VCaP (cell line): ENCODE measurements at regions not wholly inside any gene's neighbourhood (a gene's known extent, or its start where the extent isn't known, plus 50 kb on each side); places are given as distances from the start of the nearest gene placed in this dataset.

Experiments
- H3K27ac ChIP-seq: fragments of 450-650 bp; 2 replicates; pipeline ENCODE4 v1.5.1; 2017
- TF ChIP-seq, protein P1 (sequence below): fragments of 450-650 bp; conservative IDR thresholded peaks from 2 replicates; pipeline ENCODE4 v1.5.1; 2017; ENCODE audit warnings: mild to moderate bottlenecking, moderate library complexity

- peak overlapping the region; percentile 49 for H3K27ac ChIP-seq
Observed at GRCh38 chr2:150817422-150817821, 330.0 kb upstream of the RND3 start.

GRCh38 chr2:150812664-150813367 is 325.3 kb upstream of the RND3 start:
- H3K27ac ChIP-seq = no peak overlapping the region; the same call in 1 of the 2 replicates
- TF ChIP-seq, protein P1, sequence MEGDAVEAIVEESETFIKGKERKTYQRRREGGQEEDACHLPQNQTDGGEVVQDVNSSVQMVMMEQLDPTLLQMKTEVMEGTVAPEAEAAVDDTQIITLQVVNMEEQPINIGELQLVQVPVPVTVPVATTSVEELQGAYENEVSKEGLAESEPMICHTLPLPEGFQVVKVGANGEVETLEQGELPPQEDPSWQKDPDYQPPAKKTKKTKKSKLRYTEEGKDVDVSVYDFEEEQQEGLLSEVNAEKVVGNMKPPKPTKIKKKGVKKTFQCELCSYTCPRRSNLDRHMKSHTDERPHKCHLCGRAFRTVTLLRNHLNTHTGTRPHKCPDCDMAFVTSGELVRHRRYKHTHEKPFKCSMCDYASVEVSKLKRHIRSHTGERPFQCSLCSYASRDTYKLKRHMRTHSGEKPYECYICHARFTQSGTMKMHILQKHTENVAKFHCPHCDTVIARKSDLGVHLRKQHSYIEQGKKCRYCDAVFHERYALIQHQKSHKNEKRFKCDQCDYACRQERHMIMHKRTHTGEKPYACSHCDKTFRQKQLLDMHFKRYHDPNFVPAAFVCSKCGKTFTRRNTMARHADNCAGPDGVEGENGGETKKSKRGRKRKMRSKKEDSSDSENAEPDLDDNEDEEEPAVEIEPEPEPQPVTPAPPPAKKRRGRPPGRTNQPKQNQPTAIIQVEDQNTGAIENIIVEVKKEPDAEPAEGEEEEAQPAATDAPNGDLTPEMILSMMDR = no peak

More at GRCh38 chr2:150817422-150817821, 330.0 kb upstream of the RND3 start:
- TF ChIP-seq, protein P1 = no peak

DNA sequence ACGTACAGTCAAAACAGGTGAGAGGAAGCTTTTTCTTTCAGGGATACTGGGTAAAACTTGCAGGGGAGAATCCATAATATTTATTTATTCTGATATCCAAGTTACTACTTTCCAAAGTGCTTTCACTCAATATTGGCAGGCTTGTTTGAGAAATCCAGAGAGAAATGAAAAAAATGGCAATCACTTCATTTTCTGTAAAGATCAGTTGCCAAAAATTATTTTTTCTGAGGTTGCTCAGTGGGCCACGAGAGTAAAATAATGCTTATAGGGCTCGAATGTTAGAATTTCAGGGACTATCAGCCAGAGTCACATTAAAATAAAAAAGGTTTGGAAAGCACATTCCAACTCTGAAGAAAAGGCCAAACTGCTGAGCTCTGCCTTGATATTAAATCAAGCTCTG is 324.6 kb upstream of the RND3 start:
- no peak overlapping the region for H3K27ac ChIP-seq
- TF ChIP-seq, protein P1 = no peak

- no peak overlapping the region for H3K27ac ChIP-seq
- TF ChIP-seq, protein P1 = no peak
Observed at GRCh38 chr2:150811259-150811855, 323.9 kb upstream of the RND3 start.

DNA sequence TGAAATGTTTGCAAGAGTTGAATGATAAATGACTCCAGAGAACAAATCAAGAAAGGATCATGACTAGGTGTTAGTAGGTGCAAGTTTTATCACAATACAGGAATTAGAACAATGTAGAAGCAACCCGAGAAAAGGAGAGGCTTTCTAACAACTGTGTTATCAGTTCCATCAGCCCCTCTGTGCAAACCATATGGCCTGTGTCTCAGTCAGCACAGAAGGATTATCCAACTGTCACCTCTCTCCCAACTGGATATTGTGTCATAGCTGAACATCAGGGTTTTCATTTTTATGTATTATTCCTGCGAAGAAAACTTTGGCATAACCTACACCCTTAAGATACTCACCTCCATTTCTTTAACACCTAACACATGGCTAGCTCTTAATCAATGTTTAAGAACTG is 321.6 kb upstream of the RND3 start:
- no peak overlapping the region for H3K27ac ChIP-seq
- TF ChIP-seq, protein P1 = no peak

- TF ChIP-seq, protein P1 = no peak
- H3K27ac ChIP-seq = no peak overlapping the region
Observed at GRCh38 chr2:150806336-150806735, 318.9 kb upstream of the RND3 start.

GRCh38 chr2:150803689-150804398 is 316.4 kb upstream of the RND3 start:
- TF ChIP-seq, protein P1 = no peak
- H3K27ac ChIP-seq = no peak overlapping the region
